Peyer's patch (tissue), 4 donors: ENCODE measurements at regions not wholly inside any gene's neighbourhood (a gene's known extent, or its start where the extent isn't known, plus 50 kb on each side); places are given as distances from the start of the nearest gene placed in this dataset.

ENCODE experiments used
- CTCF ChIP-seq, 6 experiments: fragments of 450-650 bp in 4 of 6; fragments of 200-600 bp in 2 of 6; sonication (generic) in 1 of 6; IDR thresholded peaks; one replicate each; pipeline ENCODE4 v1.5.1; 2017 to 2019; ENCODE audit warnings: antibody characterized with exemption in 6 of 6, mild to moderate bottlenecking in 3 of 6, moderate library complexity in 1 of 6
- POLR2A ChIP-seq, 2 donors: fragments of 450-650 bp; IDR thresholded peaks; one replicate each; pipeline ENCODE4 v1.5.1; 2017; ENCODE audit warnings: antibody characterized with exemption in 2 of 2, mild to moderate bottlenecking in 2 of 2, moderate library complexity in 2 of 2

- TF ChIP-seq CTCF (IDR thresholded peaks at IDR 0.05) (no peak), POLR2A (IDR thresholded peaks at IDR 0.05) (no peak)
Observed at GRCh38 chr6:66623050-66623449, 916.0 kb upstream of the EYS start.
